HG03439 (cell line): ENCODE measurements at regions not wholly inside any gene's neighbourhood (a gene's known extent, or its start where the extent isn't known, plus 50 kb on each side); places are given as distances from the start of the nearest gene placed in this dataset.
"Not testable (repeated sequence)": the region's sequence is repeated elsewhere in the genome, so short reads cannot be mapped to it uniquely, and the experiment has no call there.

Source experiments
- ATAC-seq: cut with Tn5 transposase; IDR thresholded peaks from one replicate; pipeline ENCODE4 v1.9.1; 2021; ENCODE audit warnings: mild to moderate bottlenecking, moderate library complexity; ENCODE audit not compliant: unreplicated experiment

DNA sequence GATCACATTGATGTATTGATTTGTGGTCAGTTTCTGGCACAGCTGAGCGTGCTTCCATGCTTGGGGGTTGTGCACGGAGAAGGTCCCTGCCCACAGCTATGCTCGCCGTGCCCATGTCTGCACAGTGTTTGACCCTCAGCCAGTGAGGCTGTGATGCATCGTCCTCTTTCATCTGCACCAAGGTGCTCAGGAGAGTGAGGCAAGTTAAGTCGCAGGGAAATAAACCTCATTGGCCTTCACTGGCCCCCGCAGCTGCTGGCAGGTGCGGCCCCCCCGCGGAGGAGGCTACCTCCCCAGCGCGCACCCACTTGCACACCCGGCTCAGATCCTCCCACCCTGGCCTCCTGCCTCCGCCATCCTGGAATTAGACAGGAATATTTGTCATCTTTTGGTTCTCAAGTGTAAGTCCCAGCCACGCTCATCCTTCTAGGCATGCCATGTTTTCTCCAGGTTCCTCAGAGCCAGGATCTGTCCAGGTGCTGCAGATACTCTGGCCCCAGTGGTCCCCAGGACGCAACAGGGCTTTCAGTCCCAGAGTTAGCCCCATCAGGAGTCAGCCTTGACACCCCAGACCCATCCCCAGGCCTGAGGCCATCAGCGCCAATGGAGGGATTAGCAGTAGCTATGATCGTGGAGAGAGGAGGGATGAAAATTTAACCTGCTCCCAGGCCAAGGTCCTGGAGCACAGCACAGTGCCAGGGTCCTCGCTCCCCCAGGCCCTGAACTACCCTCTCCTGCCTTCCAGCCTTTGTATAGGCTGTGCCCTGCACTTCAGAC is 93.7 kb downstream of the OAT start:
- ATAC-seq = no peak

- no peak for ATAC-seq
Observed at GRCh38 chr10:124324451-124324850, 94.3 kb downstream of the OAT start.

DNA sequence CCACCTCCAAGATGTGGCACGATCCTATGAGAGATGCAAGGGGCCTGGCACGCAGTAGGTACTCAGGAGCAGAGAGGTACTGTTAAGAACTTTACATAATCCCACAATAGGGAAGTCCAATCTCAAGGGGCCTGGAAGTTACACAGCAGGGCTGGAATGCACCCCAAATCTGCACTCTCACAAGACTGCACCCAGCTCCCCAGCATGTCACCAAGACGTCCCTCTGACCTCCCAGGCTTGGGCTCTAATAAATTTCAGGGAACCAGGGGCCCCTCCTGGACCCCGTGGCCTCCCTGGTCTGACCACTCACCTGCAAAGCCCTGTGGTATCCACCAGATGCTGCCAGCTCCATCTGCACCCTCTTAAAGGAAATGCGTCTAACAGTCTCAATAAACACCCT is 94.9 kb downstream of the OAT start:
- no peak for ATAC-seq

- no peak for ATAC-seq
Observed at GRCh38 chr10:124323111-124323725, 95.5 kb downstream of the OAT start.

GRCh38 chr10:124322191-124322980 is 96.3 kb downstream of the OAT start:
- no peak for ATAC-seq

GRCh38 chr10:124321433-124322089 is 97.2 kb downstream of the OAT start:
- ATAC-seq = no peak

- no peak for ATAC-seq
Observed at GRCh38 chr10:124320778-124321432, 97.8 kb downstream of the OAT start.

- ATAC-seq = no peak
Observed at GRCh38 chr10:124319926-124320391, 98.8 kb downstream of the OAT start.

GRCh38 chr10:124319520-124319919 is 99.2 kb downstream of the OAT start:
- ATAC-seq = not testable (repeated sequence)

GRCh38 chr10:124318811-124319210 is 99.9 kb downstream of the OAT start:
- no peak for ATAC-seq

GRCh38 chr10:124318076-124318475 is 100.6 kb downstream of the OAT start:
- no peak for ATAC-seq

DNA sequence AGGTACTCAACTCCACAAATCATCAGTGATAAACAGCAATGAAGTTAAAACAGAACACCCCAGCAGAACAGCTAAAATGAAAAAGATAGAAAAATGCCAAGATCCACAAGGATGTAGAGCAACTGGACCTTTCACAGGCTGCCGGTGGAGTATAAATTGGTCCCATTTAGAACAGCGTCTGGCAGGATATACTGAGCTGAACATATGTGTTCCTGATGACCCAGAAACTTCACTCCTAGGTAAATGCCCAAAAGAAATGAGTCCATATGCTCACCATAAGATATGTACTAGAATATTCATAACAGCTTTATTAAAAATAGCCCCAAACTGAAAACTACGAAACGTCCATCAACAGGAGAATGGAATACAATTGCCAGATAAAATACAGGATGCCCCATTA is 102.4 kb downstream of the OAT start:
- ATAC-seq = no peak

GRCh38 chr10:124315591-124316270 is 103.0 kb downstream of the OAT start:
- no peak for ATAC-seq

GRCh38 chr10:124313374-124313773 is 105.3 kb downstream of the OAT start:
- no peak for ATAC-seq

DNA sequence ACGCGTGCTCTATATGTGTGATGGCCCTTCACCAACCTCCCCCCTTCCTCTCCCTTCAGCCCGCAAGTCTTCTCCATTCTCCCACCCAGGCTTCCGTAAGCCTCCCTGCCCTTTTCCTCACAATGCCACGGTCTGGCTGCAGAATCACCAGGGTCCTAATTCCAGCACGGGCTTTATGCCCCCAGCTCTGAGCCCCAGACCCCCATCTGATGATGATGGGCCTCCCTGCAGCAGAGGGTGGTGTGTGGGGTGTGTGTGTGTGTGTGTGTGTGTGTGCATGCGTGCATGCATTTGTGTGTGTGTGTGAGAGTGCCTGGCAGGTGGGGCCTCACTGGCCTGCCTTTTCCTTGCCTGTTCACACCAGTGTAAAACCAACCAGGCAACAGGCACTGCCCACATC is 109.9 kb downstream of the OAT start:
- ATAC-seq = no peak

GRCh38 chr10:124308056-124308645 is 110.6 kb downstream of the OAT start:
- ATAC-seq = no peak

- ATAC-seq = no peak
Observed at GRCh38 chr10:124307591-124307990, 111.1 kb downstream of the OAT start.

DNA sequence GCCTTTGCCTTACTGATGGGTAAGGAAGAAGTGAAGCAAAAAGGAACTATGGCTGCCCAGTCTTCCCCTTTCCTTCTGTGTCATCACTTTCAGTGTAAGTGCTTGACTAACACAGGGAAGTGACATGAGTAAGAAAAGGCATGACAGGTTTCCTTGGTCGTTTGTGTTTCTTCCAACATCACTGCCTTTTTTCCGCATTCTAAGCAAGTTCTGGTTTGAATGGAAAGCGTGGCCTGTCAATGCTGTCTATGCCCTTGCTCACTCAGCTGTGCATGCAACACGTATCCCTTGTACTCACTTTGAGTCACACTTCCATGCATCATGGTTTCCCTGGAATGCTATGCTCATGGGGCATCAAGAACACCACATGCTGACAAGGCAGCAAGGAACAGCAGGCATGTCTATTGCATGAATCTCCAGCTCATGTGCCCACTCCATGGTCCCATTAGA is 111.8 kb downstream of the OAT start:
- ATAC-seq = no peak

DNA sequence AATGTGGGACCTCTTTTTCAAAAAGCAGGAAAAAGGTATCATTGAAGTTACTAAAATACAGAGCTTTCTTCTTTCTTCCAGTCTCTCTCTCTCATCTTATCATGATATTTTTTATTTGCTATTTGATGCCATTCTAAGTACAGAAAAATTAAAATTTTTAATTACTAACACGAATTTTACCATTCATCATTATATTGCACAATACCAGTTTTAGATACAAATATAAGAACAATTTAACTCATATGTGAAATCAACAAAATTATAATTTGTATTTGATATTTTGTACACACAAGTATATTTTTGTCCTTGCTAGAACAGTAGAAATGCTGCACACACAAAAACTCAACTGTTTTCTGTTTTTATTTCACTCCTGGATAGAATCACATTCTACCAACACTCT is 112.2 kb downstream of the OAT start:
- ATAC-seq = no peak

DNA sequence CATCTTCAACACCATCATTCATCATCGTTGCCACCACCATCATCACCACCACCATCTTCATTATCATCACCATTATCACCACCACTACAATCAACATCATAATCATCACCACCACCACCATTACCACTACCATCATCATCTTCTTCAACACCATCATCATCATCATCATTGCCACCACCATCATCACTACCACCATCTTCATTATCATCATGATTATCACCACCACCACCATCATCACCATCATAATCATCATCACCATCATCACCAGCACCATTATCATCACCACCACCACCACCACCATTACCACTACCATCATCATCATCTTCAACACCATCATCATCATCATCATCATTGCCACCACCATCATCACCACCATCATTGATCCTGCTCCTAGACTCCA is 112.7 kb downstream of the OAT start:
- ATAC-seq = no peak
